Calu3 (cell line): ENCODE measurements at regions not wholly inside any gene's neighbourhood (a gene's known extent, or its start where the extent isn't known, plus 50 kb on each side); places are given as distances from the start of the nearest gene placed in this dataset.

Source experiments
- BruUV-seq: library from RNA; stranded (reverse); fragments of 400-500 nt; replicated peaks from 2 replicates; lab custom pipeline; 2021; lab: Mats Ljungman, UMichigan
- CTCF ChIA-PET: fragments of 300-600 bp; sonication (Branson Sonifier 250); formaldehyde crosslinking; loops from one replicate; lab custom pipeline; 2022; ENCODE audit warnings: antibody characterized with exemption; lab: Charles Lee
- DNase-seq: peaks from one replicate; pipeline ENCODE4 v3.0.0; 2022
- H3K27ac Mint-ChIP-seq: one replicate; pipeline ENCODE4 v1.8.0; 2022; ENCODE audit warnings: mixed read lengths; ENCODE audit not compliant: unreplicated experiment
- H3K27me3 Mint-ChIP-seq: one replicate; pipeline ENCODE4 v1.8.0; 2022; ENCODE audit warnings: mixed read lengths; ENCODE audit not compliant: unreplicated experiment
- H3K36me3 Mint-ChIP-seq: one replicate; pipeline ENCODE4 v1.8.0; 2022; ENCODE audit warnings: mild to moderate bottlenecking, moderate library complexity, mixed read lengths; ENCODE audit not compliant: insufficient read depth, unreplicated experiment
- H3K4me1 Mint-ChIP-seq: one replicate; pipeline ENCODE4 v1.8.0; 2022; ENCODE audit warnings: mild to moderate bottlenecking, low read depth, mixed read lengths; ENCODE audit not compliant: unreplicated experiment
- H3K4me3 Mint-ChIP-seq: one replicate; pipeline ENCODE4 v1.8.0; 2022; ENCODE audit warnings: mild to moderate bottlenecking, low read depth, moderate library complexity, mixed read lengths; ENCODE audit not compliant: unreplicated experiment
- H3K9me3 Mint-ChIP-seq: one replicate; pipeline ENCODE4 v1.8.0; 2022; ENCODE audit warnings: low read depth, mixed read lengths; ENCODE audit not compliant: unreplicated experiment
- CTCF ChIP-seq: fragments of 200-600 bp; IDR thresholded peaks from one replicate; pipeline ENCODE4 v1.8.0; 2022; ENCODE audit warnings: antibody characterized with exemption; ENCODE audit not compliant: unreplicated experiment
- intact Hi-C: fragments of 100-400 bp; cut with micrococcal nuclease; formaldehyde crosslinking; loops from one replicate; pipeline ENCODE4 v1.10.0; 2022; ENCODE audit not compliant: unreplicated experiment

GRCh38 chr16:48459167-48459566 is 74.0 kb upstream of the SIAH1 start:
- CTCF ChIA-PET: interaction anchor here (0.6 kb wide), 1 partner anchor 1828 kb away, joined by 4 read pairs; no protein-coding TSS in a partner anchor
- peaks cover 2% of the 10 kb centered on the region for H3K9me3 Mint-ChIP-seq
- BruUV-seq: no TSS peak
- H3K4me3 Mint-ChIP-seq: no peak overlapping the region
- no peak overlapping the region for H3K27ac Mint-ChIP-seq
- no peak for TF ChIP-seq CTCF
- intact Hi-C loops: no loop called here
- H3K4me1 Mint-ChIP-seq: peaks cover 16% of the 10 kb centered on the region
- no peaks in the 10 kb centered on the region for H3K27me3 Mint-ChIP-seq
- H3K36me3 Mint-ChIP-seq: peaks cover 5% of the 10 kb centered on the region
- no peak for DNase-seq

- Mint-ChIP-seq H3K9me3 (no peaks in the 10 kb centered on the region), H3K27ac (no peak overlapping the region), H3K27me3 (no peaks in the 10 kb centered on the region), H3K4me3 (no peak overlapping the region), H3K36me3 (peaks cover 2% of the 10 kb centered on the region), H3K4me1 (peaks cover 4% of the 10 kb centered on the region)
- CTCF ChIA-PET: interaction anchor here (0.6 kb wide), 1 partner anchor 16 kb away, joined by 3 read pairs; no protein-coding TSS in a partner anchor
- no peak for TF ChIP-seq CTCF
- intact Hi-C loops: no loop called here
- no peak for DNase-seq
- BruUV-seq: no TSS peak
Observed at GRCh38 chr16:48454051-48454450, 68.8 kb upstream of the SIAH1 start.

GRCh38 chr16:48452991-48453760 is 68.0 kb upstream of the SIAH1 start:
- CTCF ChIA-PET: no interaction called here
- no peak overlapping the region for H3K27ac Mint-ChIP-seq
- no peak for DNase-seq
- H3K4me1 Mint-ChIP-seq: no peaks in the 10 kb centered on the region
- no peak overlapping the region for H3K4me3 Mint-ChIP-seq
- no TSS peak for BruUV-seq
- H3K27me3 Mint-ChIP-seq: no peaks in the 10 kb centered on the region
- no peaks in the 10 kb centered on the region for H3K36me3 Mint-ChIP-seq
- intact Hi-C loops: no loop called here
- no peak for TF ChIP-seq CTCF
- no peaks in the 10 kb centered on the region for H3K9me3 Mint-ChIP-seq

- no peaks in the 10 kb centered on the region for H3K4me1 Mint-ChIP-seq
- no peak for DNase-seq
- TF ChIP-seq CTCF: no peak
- no peaks in the 10 kb centered on the region for H3K9me3 Mint-ChIP-seq
- H3K4me3 Mint-ChIP-seq: no peak overlapping the region
- intact Hi-C loops: no loop called here
- CTCF ChIA-PET: no interaction called here
- no TSS peak for BruUV-seq
- H3K27ac Mint-ChIP-seq: no peak overlapping the region
- no peaks in the 10 kb centered on the region for H3K36me3 Mint-ChIP-seq
- H3K27me3 Mint-ChIP-seq: no peaks in the 10 kb centered on the region
Observed at GRCh38 chr16:48451323-48451722, 66.1 kb upstream of the SIAH1 start.
